PFSK-1 (cell line): ENCODE measurements at regions not wholly inside any gene's neighbourhood (a gene's known extent, or its start where the extent isn't known, plus 50 kb on each side); places are given as distances from the start of the nearest gene placed in this dataset.

Experiments
- FOXP2 ChIP-seq: optimal IDR thresholded peaks from 2 replicates; pipeline ENCODE3; 2011; ENCODE audit warnings: borderline replicate concordance, control low read depth, inconsistent platforms; ENCODE audit not compliant: insufficient read depth; ENCODE audit errors: extremely low read length, extremely low read depth
- POLR2AphosphoS5 ChIP-seq: IDR thresholded peaks from 2 replicates; pipeline ENCODE4 v1.6.1; 2012; ENCODE audit warnings: low read depth, mild to moderate bottlenecking, control low read depth, low read length, moderate library complexity
- SIN3A ChIP-seq: IDR thresholded peaks from 2 replicates; pipeline ENCODE4 v1.6.1; 2012; ENCODE audit warnings: mild to moderate bottlenecking, low read length, moderate library complexity, borderline replicate concordance; ENCODE audit not compliant: insufficient read depth
- TAF1 ChIP-seq: IDR thresholded peaks from 2 replicates; pipeline ENCODE4 v1.6.1; 2012; ENCODE audit warnings: low read length, control low read depth, borderline replicate concordance; ENCODE audit not compliant: insufficient read depth
- TF ChIP-seq, protein P1 (sequence below), 2 experiments: IDR thresholded peaks; 2 replicates each; pipeline versions ENCODE4 v1.6.1 to v1.8.0; 2011 to 2012; ENCODE audit warnings: low read depth in 2 of 2, low read length in 2 of 2, control low read depth in 1 of 2, inconsistent platforms in 1 of 2, mild to moderate bottlenecking in 1 of 2, moderate library complexity in 1 of 2; ENCODE audit not compliant: insufficient read depth in 1 of 2

DNA sequence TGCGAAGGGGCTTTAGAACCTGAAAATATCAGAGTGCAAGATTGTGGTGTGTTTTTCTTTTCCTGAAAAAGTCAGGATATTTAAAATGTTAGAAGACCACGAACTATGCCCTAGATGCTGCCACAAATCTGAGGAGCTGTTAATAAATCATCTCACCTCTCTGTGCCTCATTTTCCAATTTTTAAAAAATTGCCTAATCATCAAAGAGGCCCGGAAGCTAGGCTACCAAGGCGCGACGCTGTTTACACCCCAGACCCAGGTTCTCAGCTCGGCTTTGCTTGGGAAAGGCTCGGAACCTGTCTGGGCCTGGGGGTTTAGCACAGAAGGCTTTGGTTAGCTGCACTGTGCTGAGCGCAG is 409.6 kb downstream of the BCOR start:
- TF ChIP-seq, protein P1, sequence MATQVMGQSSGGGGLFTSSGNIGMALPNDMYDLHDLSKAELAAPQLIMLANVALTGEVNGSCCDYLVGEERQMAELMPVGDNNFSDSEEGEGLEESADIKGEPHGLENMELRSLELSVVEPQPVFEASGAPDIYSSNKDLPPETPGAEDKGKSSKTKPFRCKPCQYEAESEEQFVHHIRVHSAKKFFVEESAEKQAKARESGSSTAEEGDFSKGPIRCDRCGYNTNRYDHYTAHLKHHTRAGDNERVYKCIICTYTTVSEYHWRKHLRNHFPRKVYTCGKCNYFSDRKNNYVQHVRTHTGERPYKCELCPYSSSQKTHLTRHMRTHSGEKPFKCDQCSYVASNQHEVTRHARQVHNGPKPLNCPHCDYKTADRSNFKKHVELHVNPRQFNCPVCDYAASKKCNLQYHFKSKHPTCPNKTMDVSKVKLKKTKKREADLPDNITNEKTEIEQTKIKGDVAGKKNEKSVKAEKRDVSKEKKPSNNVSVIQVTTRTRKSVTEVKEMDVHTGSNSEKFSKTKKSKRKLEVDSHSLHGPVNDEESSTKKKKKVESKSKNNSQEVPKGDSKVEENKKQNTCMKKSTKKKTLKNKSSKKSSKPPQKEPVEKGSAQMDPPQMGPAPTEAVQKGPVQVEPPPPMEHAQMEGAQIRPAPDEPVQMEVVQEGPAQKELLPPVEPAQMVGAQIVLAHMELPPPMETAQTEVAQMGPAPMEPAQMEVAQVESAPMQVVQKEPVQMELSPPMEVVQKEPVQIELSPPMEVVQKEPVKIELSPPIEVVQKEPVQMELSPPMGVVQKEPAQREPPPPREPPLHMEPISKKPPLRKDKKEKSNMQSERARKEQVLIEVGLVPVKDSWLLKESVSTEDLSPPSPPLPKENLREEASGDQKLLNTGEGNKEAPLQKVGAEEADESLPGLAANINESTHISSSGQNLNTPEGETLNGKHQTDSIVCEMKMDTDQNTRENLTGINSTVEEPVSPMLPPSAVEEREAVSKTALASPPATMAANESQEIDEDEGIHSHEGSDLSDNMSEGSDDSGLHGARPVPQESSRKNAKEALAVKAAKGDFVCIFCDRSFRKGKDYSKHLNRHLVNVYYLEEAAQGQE (IDR thresholded peaks at IDR 0.05; ENCODE audit: insufficient read depth in 1 of 2, low read depth in 2 of 2, low read length in 2 of 2) = no peak
- TF ChIP-seq TAF1 (no peak), FOXP2 (no peak), POLR2AphosphoS5 (no peak), SIN3A (no peak)

DNA sequence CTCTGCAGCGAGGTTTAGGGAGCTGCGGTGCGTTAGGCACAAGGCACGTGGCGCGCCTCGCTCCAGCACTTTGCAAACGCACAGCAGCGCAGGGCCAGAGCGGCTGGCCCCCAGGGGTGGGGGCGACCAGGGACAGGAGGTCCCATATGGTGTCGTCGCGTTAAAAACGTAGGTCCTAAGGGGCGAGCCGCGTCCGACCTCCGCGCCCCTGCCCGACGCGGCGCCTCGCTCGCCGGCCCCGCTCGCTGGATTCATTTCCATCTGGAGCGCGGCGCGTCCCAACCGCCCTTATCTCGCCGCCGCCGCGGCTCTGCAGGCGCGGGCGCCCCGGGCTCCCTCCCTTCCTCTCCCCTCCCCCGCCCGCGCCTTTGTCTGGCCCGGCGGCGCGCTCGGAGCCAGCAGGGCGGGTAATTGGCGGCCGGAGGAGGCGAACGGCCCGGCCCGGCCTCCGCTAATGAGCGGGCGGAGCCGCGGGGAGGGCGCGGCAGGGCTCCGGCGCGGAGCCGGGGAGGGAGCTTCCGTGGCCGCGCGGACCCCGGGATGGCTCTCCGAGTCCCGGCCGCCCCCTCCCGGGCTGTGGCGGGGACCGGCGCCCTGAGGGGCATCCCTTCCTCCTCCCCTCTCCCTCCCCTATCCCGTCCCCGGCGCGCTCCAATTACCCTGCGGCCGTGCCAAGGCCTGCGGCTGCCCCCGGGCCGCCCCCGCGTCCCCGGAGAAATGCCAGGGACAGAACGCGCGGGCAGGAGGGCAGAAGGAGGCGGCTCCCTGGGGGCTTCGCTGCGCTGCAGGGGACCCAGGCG is 409.0 kb downstream of the BCOR start:
- TF ChIP-seq FOXP2 (no peak), TAF1 (no peak), SIN3A (no peak), POLR2AphosphoS5 (no peak)
- TF ChIP-seq, protein P1 (IDR thresholded peaks at IDR 0.05; ENCODE audit: insufficient read depth in 1 of 2, low read depth in 2 of 2, low read length in 2 of 2) = no peak

DNA sequence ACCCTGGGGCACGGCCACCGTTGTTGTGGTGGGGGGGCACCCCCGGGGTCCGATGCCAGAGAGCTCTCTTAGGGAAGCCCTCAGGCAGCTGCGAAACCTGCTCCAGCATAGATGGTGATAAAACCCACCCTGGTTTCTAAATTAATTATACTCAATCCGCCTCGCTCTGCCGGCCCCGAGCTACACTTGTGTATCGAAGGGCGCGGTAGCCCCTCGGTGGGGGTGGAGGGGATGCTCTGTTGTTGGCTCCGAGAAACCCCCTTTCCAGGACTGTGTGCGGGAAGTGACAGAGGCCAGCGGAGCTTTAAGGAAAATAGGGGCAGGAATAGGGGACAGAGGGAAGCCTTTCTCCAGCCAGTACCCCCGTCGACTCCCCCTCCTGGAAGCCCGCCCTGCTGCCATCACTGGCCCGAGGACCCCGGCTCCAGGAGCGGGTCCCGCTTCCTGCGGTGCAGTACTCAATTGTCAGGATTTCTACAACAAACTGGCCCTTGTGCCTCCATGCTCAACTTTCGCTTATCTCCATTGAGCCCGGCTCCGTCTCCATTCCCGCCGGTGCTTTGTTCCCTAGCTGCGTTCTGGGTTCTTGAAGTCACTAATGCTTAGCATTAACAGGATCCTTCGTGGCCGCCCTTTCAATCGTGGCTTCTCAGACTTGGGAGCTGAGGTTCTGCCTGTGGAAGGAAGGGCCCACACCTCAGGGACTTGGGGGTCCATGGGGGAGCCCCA is 408.2 kb downstream of the BCOR start:
- TF ChIP-seq SIN3A (no peak), POLR2AphosphoS5 (no peak), FOXP2 (no peak), TAF1 (no peak)
- TF ChIP-seq, protein P1 (IDR thresholded peaks at IDR 0.05; ENCODE audit: insufficient read depth in 1 of 2, low read depth in 2 of 2, low read length in 2 of 2) = no peak

DNA sequence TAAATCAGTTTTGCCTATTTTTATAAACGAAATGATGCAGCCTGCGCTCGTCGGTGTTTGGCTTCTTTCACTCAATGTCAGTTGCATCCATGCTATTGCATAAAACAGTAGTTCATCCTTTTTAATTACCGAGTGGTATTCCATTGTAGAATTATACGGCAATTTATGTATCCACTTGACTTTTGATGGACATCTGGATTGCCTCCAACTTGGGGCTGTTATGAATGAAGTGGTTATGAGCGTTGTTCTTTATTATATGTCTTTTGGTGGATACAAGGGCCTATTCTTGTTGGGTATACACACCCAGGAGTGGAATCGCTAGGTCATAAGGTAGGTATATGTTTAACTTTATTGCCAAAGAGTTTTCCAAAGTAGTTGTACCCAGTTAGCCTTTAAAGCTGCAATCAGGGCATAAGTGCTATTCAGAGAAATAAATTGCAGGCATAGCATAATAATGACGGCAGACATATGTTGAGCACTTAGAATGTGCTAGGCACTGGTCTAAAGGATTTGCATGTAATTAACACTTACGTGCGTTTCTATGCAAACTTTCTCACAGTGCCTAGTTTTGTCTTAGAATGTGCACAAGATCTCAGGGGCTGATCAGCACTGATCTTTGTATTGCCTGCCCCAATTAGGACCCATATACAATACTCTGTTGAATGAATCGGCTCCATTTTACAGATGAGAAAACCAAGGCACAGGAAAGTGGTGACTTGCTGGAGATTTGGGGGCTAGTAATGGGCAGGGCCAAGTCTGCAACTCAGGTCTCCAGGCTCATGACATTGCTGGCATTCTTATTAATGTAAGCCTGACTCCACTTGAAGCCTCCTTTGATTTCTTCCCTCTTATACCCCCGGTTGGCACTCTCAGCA is 407.0 kb downstream of the BCOR start:
- no peak for TF ChIP-seq FOXP2
- TF ChIP-seq SIN3A = no peak
- TF ChIP-seq, protein P1 (IDR thresholded peaks at IDR 0.05; ENCODE audit: insufficient read depth in 1 of 2, low read depth in 2 of 2, low read length in 2 of 2) = no peak
- no peak for TF ChIP-seq POLR2AphosphoS5
